22Rv1 (cell line): ENCODE measurements at regions not wholly inside any gene's neighbourhood (a gene's known extent, or its start where the extent isn't known, plus 50 kb on each side); places are given as distances from the start of the nearest gene placed in this dataset.

ENCODE experiments used
- ZFX ChIP-seq: fragments of 450-650 bp; IDR thresholded peaks from 2 replicates; pipeline ENCODE4 v1.6.1; 2017; ENCODE audit warnings: antibody characterized with exemption, borderline replicate concordance
- TF ChIP-seq, protein P1 (sequence below): fragments of 450-650 bp; IDR thresholded peaks from 2 replicates; pipeline ENCODE4 v1.5.1; 2017; ENCODE audit warnings: mild to moderate bottlenecking

DNA sequence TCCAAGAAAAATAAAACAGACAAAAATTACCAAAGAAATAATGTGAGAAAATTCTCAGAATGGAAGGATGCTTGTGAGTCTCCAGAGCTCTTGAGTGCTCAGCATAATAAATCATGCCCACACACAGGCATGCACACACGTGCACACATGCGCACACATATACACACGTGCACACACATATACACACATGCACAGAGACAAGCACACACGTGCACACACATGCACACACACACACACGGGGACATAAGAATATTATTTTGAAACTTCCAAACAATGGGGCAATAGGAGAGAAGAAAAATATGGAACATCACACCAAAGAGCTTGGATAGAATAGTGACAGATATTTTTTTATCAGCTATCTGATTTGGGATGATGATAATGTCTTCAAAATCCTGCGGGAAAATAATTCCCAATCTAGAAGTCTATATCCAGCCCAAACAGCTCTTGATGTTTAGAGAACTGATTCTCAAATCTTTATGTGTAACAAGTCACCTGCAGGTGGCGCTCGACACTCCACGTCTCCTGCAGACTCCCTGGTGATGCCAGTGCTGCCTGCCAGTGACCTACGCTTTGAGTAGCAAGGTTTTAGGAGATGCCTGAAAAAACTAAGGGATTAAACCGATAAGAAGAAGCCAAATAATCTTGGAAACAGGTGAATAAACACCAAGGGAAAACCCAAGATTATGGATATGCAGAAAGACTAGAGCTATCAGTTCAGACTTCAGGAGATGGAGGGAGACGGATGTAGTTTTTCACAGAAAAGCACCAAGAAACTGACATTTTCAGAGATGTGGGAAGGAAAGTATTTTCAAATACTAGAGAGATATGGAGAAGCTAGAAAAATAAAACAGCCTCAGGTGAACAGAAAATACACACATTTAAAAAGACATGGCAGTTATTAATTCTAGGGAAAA, 743.6 kb downstream of the ETS1 start:
- TF ChIP-seq, protein P1, sequence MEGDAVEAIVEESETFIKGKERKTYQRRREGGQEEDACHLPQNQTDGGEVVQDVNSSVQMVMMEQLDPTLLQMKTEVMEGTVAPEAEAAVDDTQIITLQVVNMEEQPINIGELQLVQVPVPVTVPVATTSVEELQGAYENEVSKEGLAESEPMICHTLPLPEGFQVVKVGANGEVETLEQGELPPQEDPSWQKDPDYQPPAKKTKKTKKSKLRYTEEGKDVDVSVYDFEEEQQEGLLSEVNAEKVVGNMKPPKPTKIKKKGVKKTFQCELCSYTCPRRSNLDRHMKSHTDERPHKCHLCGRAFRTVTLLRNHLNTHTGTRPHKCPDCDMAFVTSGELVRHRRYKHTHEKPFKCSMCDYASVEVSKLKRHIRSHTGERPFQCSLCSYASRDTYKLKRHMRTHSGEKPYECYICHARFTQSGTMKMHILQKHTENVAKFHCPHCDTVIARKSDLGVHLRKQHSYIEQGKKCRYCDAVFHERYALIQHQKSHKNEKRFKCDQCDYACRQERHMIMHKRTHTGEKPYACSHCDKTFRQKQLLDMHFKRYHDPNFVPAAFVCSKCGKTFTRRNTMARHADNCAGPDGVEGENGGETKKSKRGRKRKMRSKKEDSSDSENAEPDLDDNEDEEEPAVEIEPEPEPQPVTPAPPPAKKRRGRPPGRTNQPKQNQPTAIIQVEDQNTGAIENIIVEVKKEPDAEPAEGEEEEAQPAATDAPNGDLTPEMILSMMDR, result peak; percentile 93
- no peak for TF ChIP-seq ZFX
